ENCODE measurements at regions not wholly inside any gene's neighbourhood (a gene's known extent, or its start where the extent isn't known, plus 50 kb on each side); places are given as distances from the start of the nearest gene placed in this dataset.

GRCh38 chr5:98606961-98607360 lies 166.5 kb upstream of the RGMB start:
- no peak for TF ChIP-seq CTCF (IDR thresholded peaks at IDR 0.05)

GRCh38 chr5:98608052-98608451 lies 165.4 kb upstream of the RGMB start:
- TF ChIP-seq CTCF (IDR thresholded peaks at IDR 0.05) = no peak

GRCh38 chr5:98614341-98614740 lies 159.1 kb upstream of the RGMB start:
- TF ChIP-seq CTCF (IDR thresholded peaks at IDR 0.05) = no peak

- no peak for TF ChIP-seq CTCF (IDR thresholded peaks at IDR 0.05)
Measured at GRCh38 chr5:98621821-98622220, 151.6 kb upstream of the RGMB start.

GRCh38 chr5:98624145-98624880 lies 149.2 kb upstream of the RGMB start:
- no peak for TF ChIP-seq CTCF (IDR thresholded peaks at IDR 0.05)

GRCh38 chr5:98627121-98627520 lies 146.3 kb upstream of the RGMB start:
- no peak for TF ChIP-seq CTCF (IDR thresholded peaks at IDR 0.05)

GRCh38 chr5:98630621-98631020 lies 142.8 kb upstream of the RGMB start:
- TF ChIP-seq CTCF (IDR thresholded peaks at IDR 0.05) = no peak
